ENCODE measurements at regions not wholly inside any gene's neighbourhood (a gene's known extent, or its start where the extent isn't known, plus 50 kb on each side); places are given as distances from the start of the nearest gene placed in this dataset.

GRCh38 chr2:175745911-175746310 is 256.2 kb downstream of the LNPK start:
- no peak overlapping the region for H3K4me3 ChIP-seq (ENCODE audit: low read depth, low read length)
- TF ChIP-seq CTCF (IDR thresholded peaks at IDR 0.05; ENCODE audit: low read depth, low read length): no peak

GRCh38 chr2:175744000-175744399 is 258.1 kb downstream of the LNPK start:
- no peak overlapping the region for H3K4me3 ChIP-seq (ENCODE audit: low read depth, low read length)
- no peak for TF ChIP-seq CTCF (IDR thresholded peaks at IDR 0.05; ENCODE audit: low read depth, low read length)

- TF ChIP-seq CTCF (IDR thresholded peaks at IDR 0.05; ENCODE audit: low read depth, low read length): no peak
- H3K4me3 ChIP-seq (ENCODE audit: low read depth, low read length): no peak overlapping the region
These were observed 259.1 kb downstream of the LNPK start for GRCh38 chr2:175743011-175743410.

GRCh38 chr2:175742367-175742766 is 259.7 kb downstream of the LNPK start:
- H3K4me3 ChIP-seq (ENCODE audit: low read depth, low read length): no peak overlapping the region
- no peak for TF ChIP-seq CTCF (IDR thresholded peaks at IDR 0.05; ENCODE audit: low read depth, low read length)

- no peak for TF ChIP-seq CTCF (IDR thresholded peaks at IDR 0.05; ENCODE audit: low read depth, low read length)
- no peak overlapping the region for H3K4me3 ChIP-seq (ENCODE audit: low read depth, low read length)
These were observed 260.9 kb downstream of the LNPK start for GRCh38 chr2:175741164-175741563.

- no peak overlapping the region for H3K4me3 ChIP-seq (ENCODE audit: low read depth, low read length)
- TF ChIP-seq CTCF (IDR thresholded peaks at IDR 0.05; ENCODE audit: low read depth, low read length): no peak
These were observed 264.2 kb downstream of the LNPK start for GRCh38 chr2:175737722-175738361.

- TF ChIP-seq CTCF (IDR thresholded peaks at IDR 0.05; ENCODE audit: low read depth, low read length): no peak
- H3K4me3 ChIP-seq (ENCODE audit: low read depth, low read length): no peak overlapping the region
These were observed 267.4 kb downstream of the LNPK start for GRCh38 chr2:175734686-175735085.
